K562 (cell line): ENCODE measurements at regions not wholly inside any gene's neighbourhood (a gene's known extent, or its start where the extent isn't known, plus 50 kb on each side); places are given as distances from the start of the nearest gene placed in this dataset.

ENCODE experiments used
- ATAC-seq: fragments of 200-7000 bp; cut with Tn5 transposase; 3 replicates; pipeline ENCODE4 v1.9.1; 2020; ENCODE audit warnings: moderate library complexity
- BruUV-seq: library from RNA; stranded (reverse); fragments of 400-500 nt; replicated peaks from 2 replicates; lab custom pipeline; 2021; lab: Mats Ljungman, UMichigan
- CTCF ChIA-PET: fragments of 300-600 bp; formaldehyde crosslinking; extraction: SDS; loops from one replicate; lab custom pipeline; 2021; ENCODE audit warnings: low intra/inter-chr PET ratio; lab: Yijun Ruan, JAX
- POLR2A ChIA-PET: fragments of 300-600, 350-650 bp; sonication (Branson Sonifier 250); formaldehyde crosslinking; extraction: SDS; loops from one replicate; lab custom pipeline; 2021; ENCODE audit warnings: antibody characterized with exemption, inconsistent platforms; lab: Yijun Ruan, JAX
- DNase-seq, 4 experiments: peaks; one replicate each; pipeline versions ENCODE4 v3.0.0 to v3.0.0-alpha.2; 2011 to 2018; ENCODE audit warnings: low spot score in 3 of 4, mixed read lengths in 3 of 4; ENCODE audit errors: extremely low read depth in 1 of 4
- FAIRE-seq: peaks from 2 replicates; lab custom pipeline; 2011; peaks lifted over from hg19 to GRCh38; lab: Jason Lieb, UNC
- H2AFZ ChIP-seq: 2 replicates; pipeline ENCODE4 v1.6.0; 2011; ENCODE audit warnings: low read depth, low read length, control low read depth, inconsistent platforms
- H3K27ac ChIP-seq: fragments of 200-600 bp; 3 replicates; pipeline ENCODE4 v1.8.0; 2011; ENCODE audit warnings: low read depth, mild to moderate bottlenecking, control low read depth, inconsistent platforms, low read length, moderate library complexity, mixed read lengths; ENCODE audit errors: extremely low read depth
- H3K27me3 ChIP-seq, 2 experiments: fragments of 300-600 bp in 1 of 2; 2 replicates in 1 of 2; 3 replicates in 1 of 2; pipeline versions ENCODE4 v1.6.0 to v1.8.0; 2011; ENCODE audit warnings: inconsistent platforms in 2 of 2, low read length in 2 of 2, mild to moderate bottlenecking in 1 of 2, mixed read lengths in 1 of 2, moderate library complexity in 1 of 2; ENCODE audit not compliant: control insufficient read depth in 2 of 2, insufficient read depth in 2 of 2
- H3K36me3 ChIP-seq: fragments of 300-600 bp; 3 replicates; pipeline ENCODE4 v1.8.0; 2011; ENCODE audit warnings: mild to moderate bottlenecking, low read length, inconsistent platforms; ENCODE audit not compliant: control insufficient read depth, insufficient read depth
- H3K4me1 ChIP-seq, 2 experiments: fragments of 200-600 bp in 1 of 2; replicated peaks in 1 of 2; 2 replicates in 1 of 2; 3 replicates in 1 of 2; pipeline versions ENCODE4 v1.5.1 to v1.8.0; 2011; ENCODE audit warnings: inconsistent platforms in 2 of 2, low read length in 2 of 2, mild to moderate bottlenecking in 1 of 2, mixed read lengths in 1 of 2, moderate library complexity in 1 of 2; ENCODE audit not compliant: control insufficient read depth in 2 of 2, insufficient read depth in 2 of 2
- H3K4me2 ChIP-seq: 2 replicates; pipeline ENCODE4 v1.6.1; 2011; ENCODE audit warnings: low read length, control low read depth, inconsistent platforms, mixed read lengths; ENCODE audit not compliant: insufficient read depth
- H3K4me3 ChIP-seq: fragments of 200-600 bp; sonication (generic), shearing (Covaris generic); 2 replicates; pipeline ENCODE4 v1.5.1; 2016; ENCODE audit warnings: control low read depth, inconsistent platforms
- H3K79me2 ChIP-seq: fragments of 200-600 bp; 3 replicates; pipeline ENCODE4 v1.8.0; 2011; ENCODE audit warnings: low read length, inconsistent platforms; ENCODE audit not compliant: control insufficient read depth, insufficient read depth
- H3K9ac ChIP-seq, 2 experiments: 2 replicates each; pipeline versions ENCODE4 v1.6.0 to v1.6.1; 2011; ENCODE audit warnings: low read depth in 2 of 2, low read length in 2 of 2, control low read depth in 1 of 2, inconsistent platforms in 1 of 2, mild to moderate bottlenecking in 1 of 2, mixed read lengths in 1 of 2; ENCODE audit not compliant: insufficient read depth in 1 of 2
- H3K9me1 ChIP-seq: one replicate; pipeline ENCODE4 v1.6.0; 2011; ENCODE audit warnings: inconsistent platforms, mild to moderate bottlenecking, low read length, moderate library complexity; ENCODE audit not compliant: control insufficient read depth, insufficient read depth
- H3K9me3 ChIP-seq: replicated peaks from 2 replicates; pipeline ENCODE4 v1.5.1; 2011; ENCODE audit warnings: low read depth, low read length, inconsistent platforms; ENCODE audit not compliant: control insufficient read depth, insufficient read depth
- H4K20me1 ChIP-seq: replicated peaks from 2 replicates; pipeline ENCODE4 v1.6.1; 2011; ENCODE audit warnings: low read length, inconsistent platforms, mixed read lengths; ENCODE audit not compliant: control insufficient read depth, insufficient read depth
- ARID2 ChIP-seq: fragments of 450-650 bp; IDR thresholded peaks from 2 replicates; pipeline ENCODE4 v1.6.1; 2017; ENCODE audit warnings: antibody characterized with exemption, mild to moderate bottlenecking
- BMI1 ChIP-seq: fragments of 150-350 bp; IDR thresholded peaks from 2 replicates; pipeline ENCODE4 v1.6.1; 2014; ENCODE audit warnings: low read length
- CSDE1 ChIP-seq, 2 experiments: fragments of 450-650 bp; IDR thresholded peaks; 2 replicates each; pipeline ENCODE4 v1.6.1; 2016; ENCODE audit warnings: mild to moderate bottlenecking in 1 of 2
- DIDO1 ChIP-seq: fragments of 450-650 bp; IDR thresholded peaks from 2 replicates; pipeline ENCODE4 v1.6.1; 2016; ENCODE audit warnings: low read depth, missing biosample characterization, missing genetic modification characterization
- FOSL1 ChIP-seq: fragments of 200-800 bp; sonication (Bioruptor generic); conservative IDR thresholded peaks from 2 replicates; pipeline ENCODE4 v1.6.1; 2016; ENCODE audit warnings: missing genetic modification characterization, missing compliant biosample characterization
- GTF2B ChIP-seq: IDR thresholded peaks from 2 replicates; pipeline ENCODE4 v1.6.1; 2011; ENCODE audit not compliant: insufficient read length; ENCODE audit errors: extremely low read depth
- PURB ChIP-seq: sonication (generic); formaldehyde crosslinking; IDR thresholded peaks from 2 replicates; pipeline ENCODE4 v1.9.0; 2021; ENCODE audit warnings: low read depth, mild to moderate bottlenecking, missing genetic modification reagents
- ZNF140 ChIP-seq: fragments of 250-450 bp; sonication (Bioruptor Pico); IDR thresholded peaks from 2 replicates; pipeline ENCODE4 v1.8.0; 2021; ENCODE audit warnings: moderate library complexity, mild to moderate bottlenecking, inconsistent platforms
- ZNF239 ChIP-seq: fragments of 250-450 bp; sonication (Bioruptor Pico); IDR thresholded peaks from 2 replicates; pipeline ENCODE4 v1.4.0; 2020; ENCODE audit warnings: mild to moderate bottlenecking
- ZNF57 ChIP-seq: fragments of 450-650 bp; formaldehyde crosslinking; IDR thresholded peaks from 2 replicates; pipeline ENCODE4 v1.4.0; 2020; ENCODE audit warnings: mild to moderate bottlenecking, moderate library complexity
- WGBS: fragments of 100-300 bp; shearing (Covaris generic); methylation state at CpG from one replicate; pipeline ENCODE4 v1.1.6; 2016; ENCODE audit warnings: low coverage, mixed read lengths; ENCODE audit not compliant: insufficient coverage; ENCODE audit errors: missing lambda C conversion rate; 5-methylcytosine and 5-hydroxymethylcytosine counted together
- in situ Hi-C: fragments of 300-500 bp; cut with MboI; formaldehyde crosslinking; loops from 4 replicates; pipeline ENCODE4 v1.15.0; 2018; ENCODE audit warnings: inconsistent platforms, mixed read lengths
- intact Hi-C: fragments of 100-400 bp; cut with micrococcal nuclease; formaldehyde crosslinking; loops from 2 replicates; pipeline ENCODE4 v1.14.2; 2022
- TF ChIP-seq, protein P1 (sequence below): sonication (generic); formaldehyde crosslinking; IDR thresholded peaks from 2 replicates; pipeline ENCODE4 v1.8.0; 2022; ENCODE audit warnings: missing genetic modification reagents, mild to moderate bottlenecking, borderline replicate concordance
- TF ChIP-seq, protein P2 (sequence below), 2 experiments: fragments of 450-650 bp in 1 of 2; IDR thresholded peaks; 2 replicates each; pipeline ENCODE4 v1.6.1; 2011 to 2017; ENCODE audit warnings: low read depth in 2 of 2, antibody characterized with exemption in 1 of 2, borderline replicate concordance in 1 of 2, low read length in 1 of 2, mild to moderate bottlenecking in 1 of 2, mixed read lengths in 1 of 2; ENCODE audit not compliant: control insufficient read depth in 1 of 2
- TF ChIP-seq, protein P3 (sequence below), 2 experiments: fragments of 150-350 bp in 1 of 2; IDR thresholded peaks; 2 replicates each; pipeline ENCODE4 v1.6.1; 2012 to 2016; ENCODE audit warnings: low read depth in 2 of 2, low read length in 2 of 2, mild to moderate bottlenecking in 1 of 2, moderate library complexity in 1 of 2

- no peaks in the 10 kb centered on the region for H3K27me3 ChIP-seq
- no peak for ATAC-seq
- no TSS peak for BruUV-seq
- ChIA-PET POLR2A (no interaction called here), CTCF (no interaction called here)
- H3K9me1 ChIP-seq = no peaks in the 10 kb centered on the region
- in situ Hi-C loops (no loop called here), intact Hi-C loops (no loop called here)
- H2AFZ ChIP-seq = no peak overlapping the region
- 0% methylated on average over 6 of the region's 6 CpGs for WGBS
- H3K4me3 ChIP-seq = no peak overlapping the region
- TF ChIP-seq ARID2 (no peak), ZNF140 (no peak), ZNF57 (CRISPR knock-in tag) (no peak), PURB (no peak), BMI1 (no peak), FOSL1 (tag) (no peak), CSDE1 (IDR thresholded peaks at IDR 0.05) (no peak), ZNF239 (CRISPR knock-in tag) (no peak), DIDO1 (tag) (no peak), GTF2B (no peak)
- TF ChIP-seq, protein P1, sequence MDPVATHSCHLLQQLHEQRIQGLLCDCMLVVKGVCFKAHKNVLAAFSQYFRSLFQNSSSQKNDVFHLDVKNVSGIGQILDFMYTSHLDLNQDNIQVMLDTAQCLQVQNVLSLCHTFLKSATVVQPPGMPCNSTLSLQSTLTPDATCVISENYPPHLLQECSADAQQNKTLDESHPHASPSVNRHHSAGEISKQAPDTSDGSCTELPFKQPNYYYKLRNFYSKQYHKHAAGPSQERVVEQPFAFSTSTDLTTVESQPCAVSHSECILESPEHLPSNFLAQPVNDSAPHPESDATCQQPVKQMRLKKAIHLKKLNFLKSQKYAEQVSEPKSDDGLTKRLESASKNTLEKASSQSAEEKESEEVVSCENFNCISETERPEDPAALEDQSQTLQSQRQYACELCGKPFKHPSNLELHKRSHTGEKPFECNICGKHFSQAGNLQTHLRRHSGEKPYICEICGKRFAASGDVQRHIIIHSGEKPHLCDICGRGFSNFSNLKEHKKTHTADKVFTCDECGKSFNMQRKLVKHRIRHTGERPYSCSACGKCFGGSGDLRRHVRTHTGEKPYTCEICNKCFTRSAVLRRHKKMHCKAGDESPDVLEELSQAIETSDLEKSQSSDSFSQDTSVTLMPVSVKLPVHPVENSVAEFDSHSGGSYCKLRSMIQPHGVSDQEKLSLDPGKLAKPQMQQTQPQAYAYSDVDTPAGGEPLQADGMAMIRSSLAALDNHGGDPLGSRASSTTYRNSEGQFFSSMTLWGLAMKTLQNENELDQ = no peak
- TF ChIP-seq, protein P2, sequence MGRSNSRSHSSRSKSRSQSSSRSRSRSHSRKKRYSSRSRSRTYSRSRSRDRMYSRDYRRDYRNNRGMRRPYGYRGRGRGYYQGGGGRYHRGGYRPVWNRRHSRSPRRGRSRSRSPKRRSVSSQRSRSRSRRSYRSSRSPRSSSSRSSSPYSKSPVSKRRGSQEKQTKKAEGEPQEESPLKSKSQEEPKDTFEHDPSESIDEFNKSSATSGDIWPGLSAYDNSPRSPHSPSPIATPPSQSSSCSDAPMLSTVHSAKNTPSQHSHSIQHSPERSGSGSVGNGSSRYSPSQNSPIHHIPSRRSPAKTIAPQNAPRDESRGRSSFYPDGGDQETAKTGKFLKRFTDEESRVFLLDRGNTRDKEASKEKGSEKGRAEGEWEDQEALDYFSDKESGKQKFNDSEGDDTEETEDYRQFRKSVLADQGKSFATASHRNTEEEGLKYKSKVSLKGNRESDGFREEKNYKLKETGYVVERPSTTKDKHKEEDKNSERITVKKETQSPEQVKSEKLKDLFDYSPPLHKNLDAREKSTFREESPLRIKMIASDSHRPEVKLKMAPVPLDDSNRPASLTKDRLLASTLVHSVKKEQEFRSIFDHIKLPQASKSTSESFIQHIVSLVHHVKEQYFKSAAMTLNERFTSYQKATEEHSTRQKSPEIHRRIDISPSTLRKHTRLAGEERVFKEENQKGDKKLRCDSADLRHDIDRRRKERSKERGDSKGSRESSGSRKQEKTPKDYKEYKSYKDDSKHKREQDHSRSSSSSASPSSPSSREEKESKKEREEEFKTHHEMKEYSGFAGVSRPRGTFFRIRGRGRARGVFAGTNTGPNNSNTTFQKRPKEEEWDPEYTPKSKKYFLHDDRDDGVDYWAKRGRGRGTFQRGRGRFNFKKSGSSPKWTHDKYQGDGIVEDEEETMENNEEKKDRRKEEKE (IDR thresholded peaks at IDR 0.05; ENCODE audit: borderline replicate concordance in 1 of 2, control insufficient read depth in 1 of 2, low read depth in 2 of 2, low read length in 1 of 2) = no peak
- TF ChIP-seq, protein P3, sequence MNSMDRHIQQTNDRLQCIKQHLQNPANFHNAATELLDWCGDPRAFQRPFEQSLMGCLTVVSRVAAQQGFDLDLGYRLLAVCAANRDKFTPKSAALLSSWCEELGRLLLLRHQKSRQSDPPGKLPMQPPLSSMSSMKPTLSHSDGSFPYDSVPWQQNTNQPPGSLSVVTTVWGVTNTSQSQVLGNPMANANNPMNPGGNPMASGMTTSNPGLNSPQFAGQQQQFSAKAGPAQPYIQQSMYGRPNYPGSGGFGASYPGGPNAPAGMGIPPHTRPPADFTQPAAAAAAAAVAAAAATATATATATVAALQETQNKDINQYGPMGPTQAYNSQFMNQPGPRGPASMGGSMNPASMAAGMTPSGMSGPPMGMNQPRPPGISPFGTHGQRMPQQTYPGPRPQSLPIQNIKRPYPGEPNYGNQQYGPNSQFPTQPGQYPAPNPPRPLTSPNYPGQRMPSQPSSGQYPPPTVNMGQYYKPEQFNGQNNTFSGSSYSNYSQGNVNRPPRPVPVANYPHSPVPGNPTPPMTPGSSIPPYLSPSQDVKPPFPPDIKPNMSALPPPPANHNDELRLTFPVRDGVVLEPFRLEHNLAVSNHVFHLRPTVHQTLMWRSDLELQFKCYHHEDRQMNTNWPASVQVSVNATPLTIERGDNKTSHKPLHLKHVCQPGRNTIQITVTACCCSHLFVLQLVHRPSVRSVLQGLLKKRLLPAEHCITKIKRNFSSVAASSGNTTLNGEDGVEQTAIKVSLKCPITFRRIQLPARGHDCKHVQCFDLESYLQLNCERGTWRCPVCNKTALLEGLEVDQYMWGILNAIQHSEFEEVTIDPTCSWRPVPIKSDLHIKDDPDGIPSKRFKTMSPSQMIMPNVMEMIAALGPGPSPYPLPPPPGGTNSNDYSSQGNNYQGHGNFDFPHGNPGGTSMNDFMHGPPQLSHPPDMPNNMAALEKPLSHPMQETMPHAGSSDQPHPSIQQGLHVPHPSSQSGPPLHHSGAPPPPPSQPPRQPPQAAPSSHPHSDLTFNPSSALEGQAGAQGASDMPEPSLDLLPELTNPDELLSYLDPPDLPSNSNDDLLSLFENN (IDR thresholded peaks at IDR 0.05; ENCODE audit: low read depth in 2 of 2, low read length in 2 of 2) = no peak
- no peaks in the 10 kb centered on the region for H3K9me3 ChIP-seq
- no peaks in the 10 kb centered on the region for H4K20me1 ChIP-seq
- no peak overlapping the region for H3K4me2 ChIP-seq
- H3K4me1 ChIP-seq = no peaks in the 10 kb centered on the region
- DNase-seq = no peak
- FAIRE-seq = no peak
- no peak overlapping the region for H3K27ac ChIP-seq
- no peaks in the 10 kb centered on the region for H3K79me2 ChIP-seq
- no peaks in the 10 kb centered on the region for H3K36me3 ChIP-seq
- no peak overlapping the region for H3K9ac ChIP-seq
Measured at GRCh38 chr2:18050001-18050400, 171.5 kb downstream of the KCNS3 start.
